ENCODE measurements at regions not wholly inside any gene's neighbourhood (a gene's known extent, or its start where the extent isn't known, plus 50 kb on each side); places are given as distances from the start of the nearest gene placed in this dataset.

DNA sequence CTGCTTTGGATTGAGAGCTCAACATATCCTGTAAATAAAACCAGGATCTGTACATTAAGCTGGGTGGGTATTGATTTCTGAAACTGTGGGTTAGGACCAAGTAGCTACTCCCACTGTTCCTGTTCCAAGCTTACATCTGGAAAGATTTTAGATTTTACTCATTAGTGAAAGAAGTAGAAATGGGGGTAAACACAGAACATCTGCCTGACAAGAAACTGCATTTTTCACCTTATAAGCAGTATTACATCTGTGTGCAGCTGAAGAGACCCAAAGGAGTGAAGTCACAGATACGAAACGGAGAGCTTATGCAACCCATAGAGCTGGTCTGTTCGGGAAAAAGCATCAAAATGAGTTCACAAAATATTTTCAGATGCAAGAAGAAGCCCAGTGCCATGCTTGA lies 235.2 kb downstream of the SLITRK5 start:
- TF ChIP-seq, protein P1, sequence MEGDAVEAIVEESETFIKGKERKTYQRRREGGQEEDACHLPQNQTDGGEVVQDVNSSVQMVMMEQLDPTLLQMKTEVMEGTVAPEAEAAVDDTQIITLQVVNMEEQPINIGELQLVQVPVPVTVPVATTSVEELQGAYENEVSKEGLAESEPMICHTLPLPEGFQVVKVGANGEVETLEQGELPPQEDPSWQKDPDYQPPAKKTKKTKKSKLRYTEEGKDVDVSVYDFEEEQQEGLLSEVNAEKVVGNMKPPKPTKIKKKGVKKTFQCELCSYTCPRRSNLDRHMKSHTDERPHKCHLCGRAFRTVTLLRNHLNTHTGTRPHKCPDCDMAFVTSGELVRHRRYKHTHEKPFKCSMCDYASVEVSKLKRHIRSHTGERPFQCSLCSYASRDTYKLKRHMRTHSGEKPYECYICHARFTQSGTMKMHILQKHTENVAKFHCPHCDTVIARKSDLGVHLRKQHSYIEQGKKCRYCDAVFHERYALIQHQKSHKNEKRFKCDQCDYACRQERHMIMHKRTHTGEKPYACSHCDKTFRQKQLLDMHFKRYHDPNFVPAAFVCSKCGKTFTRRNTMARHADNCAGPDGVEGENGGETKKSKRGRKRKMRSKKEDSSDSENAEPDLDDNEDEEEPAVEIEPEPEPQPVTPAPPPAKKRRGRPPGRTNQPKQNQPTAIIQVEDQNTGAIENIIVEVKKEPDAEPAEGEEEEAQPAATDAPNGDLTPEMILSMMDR (IDR thresholded peaks at IDR 0.05) = no peak
- TF ChIP-seq POLR2A (IDR thresholded peaks at IDR 0.05) = no peak
- TF ChIP-seq POLR2AphosphoS5 (IDR thresholded peaks at IDR 0.05) = no peak

Measured in prostate gland (tissue), 2 donors.